HL-60 (cell line): ENCODE measurements at regions not wholly inside any gene's neighbourhood (a gene's known extent, or its start where the extent isn't known, plus 50 kb on each side); places are given as distances from the start of the nearest gene placed in this dataset.

Experiments used
- DNase-seq, 2 experiments: peaks; one replicate each; pipeline ENCODE4 v3.0.0-alpha.2; 2010 to 2020; ENCODE audit warnings: low read depth in 1 of 2, low spot score in 1 of 2
- H3K27ac ChIP-seq: fragments of 250-450 bp; sonication (Bioruptor Pico); replicated peaks from 2 replicates; pipeline ENCODE4 v1.5.1; 2020; ENCODE audit warnings: mild to moderate bottlenecking, moderate library complexity
- H3K27me3 ChIP-seq: fragments of 250-450 bp; sonication (Bioruptor Pico); 2 replicates; pipeline ENCODE4 v1.5.1; 2021; ENCODE audit warnings: mild to moderate bottlenecking, moderate library complexity; ENCODE audit not compliant: insufficient read depth, poor library complexity, severe bottlenecking
- H3K4me3 ChIP-seq: replicated peaks from 2 replicates; pipeline ENCODE4 v1.5.1; 2011; ENCODE audit warnings: mild to moderate bottlenecking, control low read depth, low read length; ENCODE audit not compliant: insufficient read depth
- GABPA ChIP-seq: IDR thresholded peaks from 2 replicates; pipeline ENCODE4 v1.6.1; 2012; ENCODE audit warnings: low read depth
- POLR2AphosphoS5 ChIP-seq: IDR thresholded peaks from 2 replicates; pipeline ENCODE4 v1.6.1; 2012; ENCODE audit warnings: low read depth
- SPI1 ChIP-seq: IDR thresholded peaks from 2 replicates; pipeline ENCODE4 v1.6.1; 2012; ENCODE audit warnings: low read depth, mild to moderate bottlenecking, borderline replicate concordance
- TF ChIP-seq, protein P1 (sequence below): IDR thresholded peaks from one replicate; pipeline ENCODE4 v1.5.1; 2011; ENCODE audit warnings: low read length, control low read depth, inconsistent platforms; ENCODE audit not compliant: insufficient read depth
- TF ChIP-seq, protein P2 (sequence below): IDR thresholded peaks from 2 replicates; pipeline ENCODE4 v1.6.1; 2012; ENCODE audit warnings: low read depth; ENCODE audit not compliant: insufficient replicate concordance

DNA sequence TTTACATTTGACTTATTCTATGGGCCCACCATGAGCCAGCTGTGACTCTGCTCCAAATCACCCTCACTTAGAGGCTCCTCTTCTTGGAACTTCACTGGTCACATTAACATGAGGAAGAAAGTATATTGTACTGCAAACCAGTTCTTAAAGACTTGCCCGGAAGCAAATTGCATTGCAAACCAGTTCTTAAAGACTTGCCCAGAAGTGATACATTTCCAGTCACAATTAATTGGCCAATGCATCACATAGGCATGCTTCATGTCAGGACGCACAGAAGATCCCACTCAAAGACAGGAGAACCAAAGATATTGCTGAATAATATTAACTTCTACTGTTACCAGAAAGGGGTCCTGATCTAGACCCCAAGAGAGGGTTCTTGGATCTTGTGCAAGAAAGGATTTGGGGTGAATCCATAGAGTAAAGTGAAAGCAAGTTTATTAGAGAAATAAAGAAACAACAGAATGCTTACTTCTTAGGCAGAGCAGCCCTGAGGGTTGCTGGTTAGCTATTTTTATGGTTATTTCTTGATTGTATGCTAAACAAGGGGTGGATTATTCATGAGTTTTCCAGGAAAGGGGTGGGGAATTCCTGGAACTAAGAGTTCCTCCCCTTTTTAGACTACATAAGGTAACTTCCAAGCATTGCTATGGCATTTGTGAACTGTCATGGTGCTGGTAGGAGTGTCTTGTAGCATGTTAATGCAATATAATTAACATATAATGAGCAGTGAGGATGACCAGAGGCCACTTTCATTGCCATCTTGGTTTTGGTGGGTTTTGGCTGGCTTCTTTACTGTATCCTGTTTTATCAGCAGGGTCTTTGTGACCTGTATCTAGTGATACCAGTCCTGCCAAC, 54.6 kb upstream of the HCCS start:
- H3K27ac ChIP-seq: no peak overlapping the region
- H3K27me3 ChIP-seq: no peaks in the 10 kb centered on the region
- H3K4me3 ChIP-seq: no peak overlapping the region
- no peak for DNase-seq
- TF ChIP-seq SPI1 (no peak), GABPA (no peak), POLR2AphosphoS5 (no peak)
- TF ChIP-seq, protein P1, sequence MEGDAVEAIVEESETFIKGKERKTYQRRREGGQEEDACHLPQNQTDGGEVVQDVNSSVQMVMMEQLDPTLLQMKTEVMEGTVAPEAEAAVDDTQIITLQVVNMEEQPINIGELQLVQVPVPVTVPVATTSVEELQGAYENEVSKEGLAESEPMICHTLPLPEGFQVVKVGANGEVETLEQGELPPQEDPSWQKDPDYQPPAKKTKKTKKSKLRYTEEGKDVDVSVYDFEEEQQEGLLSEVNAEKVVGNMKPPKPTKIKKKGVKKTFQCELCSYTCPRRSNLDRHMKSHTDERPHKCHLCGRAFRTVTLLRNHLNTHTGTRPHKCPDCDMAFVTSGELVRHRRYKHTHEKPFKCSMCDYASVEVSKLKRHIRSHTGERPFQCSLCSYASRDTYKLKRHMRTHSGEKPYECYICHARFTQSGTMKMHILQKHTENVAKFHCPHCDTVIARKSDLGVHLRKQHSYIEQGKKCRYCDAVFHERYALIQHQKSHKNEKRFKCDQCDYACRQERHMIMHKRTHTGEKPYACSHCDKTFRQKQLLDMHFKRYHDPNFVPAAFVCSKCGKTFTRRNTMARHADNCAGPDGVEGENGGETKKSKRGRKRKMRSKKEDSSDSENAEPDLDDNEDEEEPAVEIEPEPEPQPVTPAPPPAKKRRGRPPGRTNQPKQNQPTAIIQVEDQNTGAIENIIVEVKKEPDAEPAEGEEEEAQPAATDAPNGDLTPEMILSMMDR: no peak
- TF ChIP-seq, protein P2, sequence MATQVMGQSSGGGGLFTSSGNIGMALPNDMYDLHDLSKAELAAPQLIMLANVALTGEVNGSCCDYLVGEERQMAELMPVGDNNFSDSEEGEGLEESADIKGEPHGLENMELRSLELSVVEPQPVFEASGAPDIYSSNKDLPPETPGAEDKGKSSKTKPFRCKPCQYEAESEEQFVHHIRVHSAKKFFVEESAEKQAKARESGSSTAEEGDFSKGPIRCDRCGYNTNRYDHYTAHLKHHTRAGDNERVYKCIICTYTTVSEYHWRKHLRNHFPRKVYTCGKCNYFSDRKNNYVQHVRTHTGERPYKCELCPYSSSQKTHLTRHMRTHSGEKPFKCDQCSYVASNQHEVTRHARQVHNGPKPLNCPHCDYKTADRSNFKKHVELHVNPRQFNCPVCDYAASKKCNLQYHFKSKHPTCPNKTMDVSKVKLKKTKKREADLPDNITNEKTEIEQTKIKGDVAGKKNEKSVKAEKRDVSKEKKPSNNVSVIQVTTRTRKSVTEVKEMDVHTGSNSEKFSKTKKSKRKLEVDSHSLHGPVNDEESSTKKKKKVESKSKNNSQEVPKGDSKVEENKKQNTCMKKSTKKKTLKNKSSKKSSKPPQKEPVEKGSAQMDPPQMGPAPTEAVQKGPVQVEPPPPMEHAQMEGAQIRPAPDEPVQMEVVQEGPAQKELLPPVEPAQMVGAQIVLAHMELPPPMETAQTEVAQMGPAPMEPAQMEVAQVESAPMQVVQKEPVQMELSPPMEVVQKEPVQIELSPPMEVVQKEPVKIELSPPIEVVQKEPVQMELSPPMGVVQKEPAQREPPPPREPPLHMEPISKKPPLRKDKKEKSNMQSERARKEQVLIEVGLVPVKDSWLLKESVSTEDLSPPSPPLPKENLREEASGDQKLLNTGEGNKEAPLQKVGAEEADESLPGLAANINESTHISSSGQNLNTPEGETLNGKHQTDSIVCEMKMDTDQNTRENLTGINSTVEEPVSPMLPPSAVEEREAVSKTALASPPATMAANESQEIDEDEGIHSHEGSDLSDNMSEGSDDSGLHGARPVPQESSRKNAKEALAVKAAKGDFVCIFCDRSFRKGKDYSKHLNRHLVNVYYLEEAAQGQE: no peak

DNA sequence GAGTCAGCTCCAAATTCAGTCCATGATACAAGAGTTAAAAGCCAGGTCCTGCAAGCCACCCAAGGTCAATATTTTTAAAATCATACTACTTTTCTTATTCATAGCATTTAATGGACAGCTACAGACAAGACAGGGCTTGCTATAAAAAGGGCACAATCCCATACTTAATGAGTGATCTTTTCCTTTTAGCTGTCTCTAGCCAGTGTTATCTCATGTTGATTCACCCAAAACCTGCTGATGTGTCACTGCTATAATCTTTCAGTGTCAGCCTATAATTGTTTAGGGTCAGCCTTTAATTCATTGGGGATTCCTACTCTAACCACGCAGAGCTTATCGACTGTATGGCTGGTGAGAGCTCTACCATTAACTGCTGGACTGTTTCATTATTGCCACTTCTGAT, 51.2 kb upstream of the HCCS start:
- Histone ChIP-seq H3K4me3 (no peak overlapping the region), H3K27ac (no peak overlapping the region), H3K27me3 (no peaks in the 10 kb centered on the region)
- TF ChIP-seq, protein P2: no peak
- TF ChIP-seq POLR2AphosphoS5 (no peak), GABPA (no peak), SPI1 (no peak)
- TF ChIP-seq, protein P1: no peak
- no peak for DNase-seq
